ENCODE measurements at regions not wholly inside any gene's neighbourhood (a gene's known extent, or its start where the extent isn't known, plus 50 kb on each side); places are given as distances from the start of the nearest gene placed in this dataset.

DNA sequence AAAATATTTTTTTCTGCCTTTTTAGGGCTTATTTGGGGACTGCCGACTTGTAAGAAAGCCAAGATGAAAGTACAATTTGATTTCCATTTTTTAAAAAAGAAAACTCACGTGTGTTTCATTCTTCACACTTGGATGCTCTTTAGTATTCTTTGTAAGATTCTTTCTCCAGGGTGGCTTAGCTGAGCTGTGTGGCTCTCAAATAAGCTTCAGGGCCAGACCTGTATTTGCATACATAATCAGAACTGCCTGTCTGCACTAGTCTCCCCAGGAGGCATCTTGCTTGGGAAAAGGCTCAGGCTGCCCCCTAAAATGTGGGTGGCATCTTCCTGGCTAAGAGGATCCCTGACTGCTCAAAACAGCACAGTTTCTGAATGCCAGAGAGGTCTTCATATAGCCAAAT is 498.4 kb downstream of the MID1IP1 start:
- no peak for TF ChIP-seq CEBPB (IDR thresholded peaks at IDR 0.05; ENCODE audit: low read depth, low read length)
- TF ChIP-seq FOS (IDR thresholded peaks at IDR 0.05; ENCODE audit: low read depth, low read length): no peak
- TF ChIP-seq, protein P1, sequence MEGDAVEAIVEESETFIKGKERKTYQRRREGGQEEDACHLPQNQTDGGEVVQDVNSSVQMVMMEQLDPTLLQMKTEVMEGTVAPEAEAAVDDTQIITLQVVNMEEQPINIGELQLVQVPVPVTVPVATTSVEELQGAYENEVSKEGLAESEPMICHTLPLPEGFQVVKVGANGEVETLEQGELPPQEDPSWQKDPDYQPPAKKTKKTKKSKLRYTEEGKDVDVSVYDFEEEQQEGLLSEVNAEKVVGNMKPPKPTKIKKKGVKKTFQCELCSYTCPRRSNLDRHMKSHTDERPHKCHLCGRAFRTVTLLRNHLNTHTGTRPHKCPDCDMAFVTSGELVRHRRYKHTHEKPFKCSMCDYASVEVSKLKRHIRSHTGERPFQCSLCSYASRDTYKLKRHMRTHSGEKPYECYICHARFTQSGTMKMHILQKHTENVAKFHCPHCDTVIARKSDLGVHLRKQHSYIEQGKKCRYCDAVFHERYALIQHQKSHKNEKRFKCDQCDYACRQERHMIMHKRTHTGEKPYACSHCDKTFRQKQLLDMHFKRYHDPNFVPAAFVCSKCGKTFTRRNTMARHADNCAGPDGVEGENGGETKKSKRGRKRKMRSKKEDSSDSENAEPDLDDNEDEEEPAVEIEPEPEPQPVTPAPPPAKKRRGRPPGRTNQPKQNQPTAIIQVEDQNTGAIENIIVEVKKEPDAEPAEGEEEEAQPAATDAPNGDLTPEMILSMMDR (conservative IDR thresholded peaks at IDR 0.05; ENCODE audit: low read depth, low read length): no peak
- no peak for TF ChIP-seq MXI1 (IDR thresholded peaks at IDR 0.05; ENCODE audit: borderline replicate concordance, low read depth, low read length)
- no peak for TF ChIP-seq RCOR1 (IDR thresholded peaks at IDR 0.05; ENCODE audit: insufficient replicate concordance, low read length)
- TF ChIP-seq USF2 (IDR thresholded peaks at IDR 0.05; ENCODE audit: low read depth, low read length): no peak
- TF ChIP-seq BHLHE40 (IDR thresholded peaks at IDR 0.05; ENCODE audit: low read depth, low read length): no peak
- no peak for TF ChIP-seq SMC3 (IDR thresholded peaks at IDR 0.05; ENCODE audit: low read depth, low read length)
- TF ChIP-seq CHD1 (IDR thresholded peaks at IDR 0.05; ENCODE audit: low read depth, low read length): no peak
- TF ChIP-seq, protein P2, sequence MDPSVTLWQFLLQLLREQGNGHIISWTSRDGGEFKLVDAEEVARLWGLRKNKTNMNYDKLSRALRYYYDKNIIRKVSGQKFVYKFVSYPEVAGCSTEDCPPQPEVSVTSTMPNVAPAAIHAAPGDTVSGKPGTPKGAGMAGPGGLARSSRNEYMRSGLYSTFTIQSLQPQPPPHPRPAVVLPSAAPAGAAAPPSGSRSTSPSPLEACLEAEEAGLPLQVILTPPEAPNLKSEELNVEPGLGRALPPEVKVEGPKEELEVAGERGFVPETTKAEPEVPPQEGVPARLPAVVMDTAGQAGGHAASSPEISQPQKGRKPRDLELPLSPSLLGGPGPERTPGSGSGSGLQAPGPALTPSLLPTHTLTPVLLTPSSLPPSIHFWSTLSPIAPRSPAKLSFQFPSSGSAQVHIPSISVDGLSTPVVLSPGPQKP (IDR thresholded peaks at IDR 0.05; ENCODE audit: borderline replicate concordance, low read depth, low read length): no peak
- no peak for TF ChIP-seq POLR2A (IDR thresholded peaks at IDR 0.05; ENCODE audit: low read depth, low read length)
- no peak for TF ChIP-seq MAZ (IDR thresholded peaks at IDR 0.05; ENCODE audit: borderline replicate concordance, low read depth, low read length)
- TF ChIP-seq MAFK (IDR thresholded peaks at IDR 0.05; ENCODE audit: low read depth, low read length): no peak
- no peak for TF ChIP-seq RFX5 (IDR thresholded peaks at IDR 0.05; ENCODE audit: low read depth, low read length)
- no peak for TF ChIP-seq RAD21 (IDR thresholded peaks at IDR 0.05; ENCODE audit: low read length)
- TF ChIP-seq NFE2L2 (IDR thresholded peaks at IDR 0.05; ENCODE audit: low read depth, low read length): no peak
- dilution Hi-C loops (cut with HindIII; ENCODE audit: low sequenced_read_pairs, unreplicated experiment): no loop called here
- in situ Hi-C loops (cut with MboI; ENCODE audit: low sequenced_read_pairs): no loop called here

More for the DNA sequence above, 498.4 kb downstream of the MID1IP1 start:
- BruUV-seq (replicated peaks): no TSS peak
- Histone ChIP-seq H4K91ac (ENCODE audit: insufficient read depth, low read depth, low read length) (no peak overlapping the region), H3K9me1 (ENCODE audit: insufficient read depth, low read length) (no peaks in the 10 kb centered on the region), H4K8ac (ENCODE audit: low read depth in 2 of 2, low read length in 2 of 2) (no peak overlapping the region), H4K5ac (ENCODE audit: low read depth, low read length) (no peak overlapping the region), H3K9ac (ENCODE audit: low read depth, low read length) (no peak overlapping the region), H3K18ac (ENCODE audit: low read depth, low read length) (no peak overlapping the region), H3K4me2 (ENCODE audit: low read depth, low read length) (no peak overlapping the region), H3K9me3 (ENCODE audit: control insufficient read depth, insufficient read depth, low read length) (peaks cover 10% of the 10 kb centered on the region; the same call in 1 of the 2 replicates), H3K4me1 (ENCODE audit: control insufficient read depth, insufficient read depth, low read length) (no peaks in the 10 kb centered on the region), H3K23ac (ENCODE audit: low read depth, low read length) (no peak overlapping the region), H3K4ac (ENCODE audit: low read depth, low read length) (no peak overlapping the region), H2AK9ac (replicated peaks; ENCODE audit: low read depth, low read length, poor library complexity) (no peak overlapping the region), H3K27ac (ENCODE audit: insufficient read depth, low read length) (no peak overlapping the region), H3K79me1 (ENCODE audit: low read depth in 1 of 2, low read length in 2 of 2) (no peaks in the 10 kb centered on the region), H3K4me3 (ENCODE audit: insufficient read depth, low read depth, low read length) (no peak overlapping the region), H2AFZ (replicated peaks; ENCODE audit: low read length, poor library complexity) (no peak overlapping the region), H3K36me3 (ENCODE audit: control insufficient read depth, insufficient read depth, low read length) (no peaks in the 10 kb centered on the region), H4K20me1 (ENCODE audit: insufficient read depth, low read length) (no peaks in the 10 kb centered on the region), H2BK15ac (ENCODE audit: low read depth, low read length) (no peak overlapping the region), H3K56ac (ENCODE audit: extremely low read depth, insufficient read depth, low read length) (no peak overlapping the region), H2BK5ac (ENCODE audit: low read depth, low read length, poor library complexity, severe bottlenecking) (no peak overlapping the region), H3K27me3 (ENCODE audit: control insufficient read depth, insufficient read depth, low read length) (peaks cover 2% of the 10 kb centered on the region; the same call in 1 of the 2 replicates), H2BK120ac (ENCODE audit: low read depth, low read length) (no peak overlapping the region), H2BK20ac (ENCODE audit: low read depth, low read length) (no peak overlapping the region), H3K14ac (replicated peaks; ENCODE audit: low read depth, low read length) (no peak overlapping the region), H2AK5ac (ENCODE audit: low read depth, low read length) (no peak overlapping the region)
- POLR2A ChIA-PET (ENCODE audit: unreplicated experiment): no interaction called here
- DNase-seq (no peak), ATAC-seq (ENCODE audit: low read depth) (no peak)
- intact Hi-C loops (cut with micrococcal nuclease): no loop called here
- CTCF ChIA-PET: no interaction called here
- WGBS, 2 experiments (ENCODE audit: extremely low coverage in 2 of 2, insufficient read length in 1 of 2): no CpG with 5 or more reads among the region's 2 CpGs

Data from IMR-90 (cell line).